GM12892 (cell line): ENCODE measurements at regions not wholly inside any gene's neighbourhood (a gene's known extent, or its start where the extent isn't known, plus 50 kb on each side); places are given as distances from the start of the nearest gene placed in this dataset.

Source experiments
- DNase-seq: peaks from one replicate; pipeline ENCODE4 v3.0.0; 2011; ENCODE audit not compliant: insufficient read length
- FAIRE-seq: peaks from 2 replicates; lab custom pipeline; 2011; peaks lifted over from hg19 to GRCh38; lab: Jason Lieb, UNC
- POLR2A ChIP-seq: IDR thresholded peaks from 2 replicates; pipeline ENCODE4 v1.6.1; 2011; ENCODE audit warnings: low read depth, low read length, control low read depth
- POLR2AphosphoS5 ChIP-seq: IDR thresholded peaks from 2 replicates; pipeline ENCODE4 v1.6.1; 2011; ENCODE audit warnings: low read depth, low read length, control low read depth
- TAF1 ChIP-seq: IDR thresholded peaks from 2 replicates; pipeline ENCODE4 v1.6.1; 2011; ENCODE audit warnings: low read depth, mild to moderate bottlenecking, control low read depth, low read length, borderline replicate concordance

GRCh38 chr5:160937570-160937969 is 85.6 kb upstream of the ATP10B start:
- TF ChIP-seq POLR2A, result no peak
- TF ChIP-seq POLR2AphosphoS5, result no peak
- TF ChIP-seq TAF1, result no peak
- no peak for FAIRE-seq
- no peak for DNase-seq

- TF ChIP-seq TAF1 (no peak), POLR2AphosphoS5 (no peak), POLR2A (no peak)
- DNase-seq (no peak), FAIRE-seq (no peak)
Observed at GRCh38 chr5:160935776-160936175, 83.8 kb upstream of the ATP10B start.

- no peak for FAIRE-seq
- DNase-seq, result no peak
- TF ChIP-seq TAF1 (no peak), POLR2A (no peak), POLR2AphosphoS5 (no peak)
Observed at GRCh38 chr5:160931283-160931682, 79.3 kb upstream of the ATP10B start.

- no peak for TF ChIP-seq POLR2AphosphoS5
- no peak for TF ChIP-seq TAF1
- no peak for TF ChIP-seq POLR2A
- FAIRE-seq, result no peak
- DNase-seq, result no peak
Observed at GRCh38 chr5:160930406-160930805, 78.4 kb upstream of the ATP10B start.

- TF ChIP-seq POLR2A, result no peak
- TF ChIP-seq TAF1, result no peak
- TF ChIP-seq POLR2AphosphoS5, result no peak
- FAIRE-seq, result no peak
- no peak for DNase-seq
Observed at GRCh38 chr5:160929906-160930305, 77.9 kb upstream of the ATP10B start.

- FAIRE-seq (no peak), DNase-seq (no peak)
- no peak for TF ChIP-seq POLR2AphosphoS5
- TF ChIP-seq POLR2A, result no peak
- no peak for TF ChIP-seq TAF1
Observed at GRCh38 chr5:160929360-160929759, 77.3 kb upstream of the ATP10B start.

GRCh38 chr5:160926428-160926827 is 74.4 kb upstream of the ATP10B start:
- no peak for FAIRE-seq
- DNase-seq, result no peak
- no peak for TF ChIP-seq POLR2A
- no peak for TF ChIP-seq TAF1
- TF ChIP-seq POLR2AphosphoS5, result no peak

GRCh38 chr5:160925281-160925680 is 73.3 kb upstream of the ATP10B start:
- TF ChIP-seq TAF1 (no peak), POLR2A (no peak), POLR2AphosphoS5 (no peak)
- DNase-seq (no peak), FAIRE-seq (no peak)

- no peak for DNase-seq
- no peak for FAIRE-seq
Observed at GRCh38 chr5:160923936-160924710, 72.1 kb upstream of the ATP10B start.

GRCh38 chr5:160923411-160923810 is 71.4 kb upstream of the ATP10B start:
- TF ChIP-seq POLR2A (no peak), TAF1 (no peak), POLR2AphosphoS5 (no peak)
- FAIRE-seq (no peak), DNase-seq (no peak)

More at GRCh38 chr5:160923936-160924710, 72.1 kb upstream of the ATP10B start:
- TF ChIP-seq POLR2A (no peak), TAF1 (no peak), POLR2AphosphoS5 (no peak)

GRCh38 chr5:160922311-160922710 is 70.3 kb upstream of the ATP10B start:
- FAIRE-seq, result no peak
- no peak for DNase-seq
- TF ChIP-seq POLR2AphosphoS5, result no peak
